Tibial artery (tissue), 4 donors: ENCODE measurements at regions not wholly inside any gene's neighbourhood (a gene's known extent, or its start where the extent isn't known, plus 50 kb on each side); places are given as distances from the start of the nearest gene placed in this dataset.

ENCODE experiments used
- DNase-seq, 2 donors: peaks; one replicate each; pipeline ENCODE4 v3.0.0-alpha.2; 2019
- H3K27ac ChIP-seq, 2 donors: fragments of 200-600 bp; sonication (generic) in 1 of 2; 1 replicate in 1 of 2; 2 replicates in 1 of 2; pipeline ENCODE4 v1.5.1; 2018 to 2019; ENCODE audit warnings: mild to moderate bottlenecking in 1 of 2
- H3K27me3 ChIP-seq, 2 donors: fragments of 200-600 bp; sonication (generic) in 1 of 2; one replicate each; pipeline versions ENCODE4 v1.5.1 to v1.6.0; 2016 to 2019
- H3K36me3 ChIP-seq, 3 donors: fragments of 200-600 bp; sonication (generic) in 2 of 3; one replicate each; pipeline ENCODE4 v1.5.1; 2016 to 2019; ENCODE audit warnings: mild to moderate bottlenecking in 2 of 3
- H3K4me1 ChIP-seq, 4 donors: fragments of 200-600 bp; sonication (generic) in 2 of 4; 1 replicate in 3 of 4; 2 replicates in 1 of 4; pipeline ENCODE4 v1.5.1; 2016 to 2019
- H3K4me3 ChIP-seq, 2 donors: fragments of 200-600 bp; sonication (generic) in 1 of 2; 1 replicate in 1 of 2; 2 replicates in 1 of 2; pipeline ENCODE4 v1.5.1; 2018 to 2019; ENCODE audit warnings: mild to moderate bottlenecking in 2 of 2
- H3K9me3 ChIP-seq, 3 donors: fragments of 200-600 bp; sonication (generic) in 1 of 3; one replicate each; pipeline ENCODE4 v1.5.1; 2016 to 2019
- intact Hi-C: fragments of 100-400 bp; cut with DNase I; formaldehyde crosslinking; loops from one replicate; pipeline ENCODE4 v1.15.0; 2023; ENCODE audit warnings: low total_unique reads
- TF ChIP-seq, protein P1 (sequence below), 2 experiments: fragments of 200-600 bp in 1 of 2; fragments of 450-650 bp in 1 of 2; IDR thresholded peaks; one replicate each; pipeline ENCODE4 v1.5.1; 2017 to 2019; ENCODE audit warnings: antibody characterized with exemption in 2 of 2, mild to moderate bottlenecking in 1 of 2, moderate library complexity in 1 of 2

DNA sequence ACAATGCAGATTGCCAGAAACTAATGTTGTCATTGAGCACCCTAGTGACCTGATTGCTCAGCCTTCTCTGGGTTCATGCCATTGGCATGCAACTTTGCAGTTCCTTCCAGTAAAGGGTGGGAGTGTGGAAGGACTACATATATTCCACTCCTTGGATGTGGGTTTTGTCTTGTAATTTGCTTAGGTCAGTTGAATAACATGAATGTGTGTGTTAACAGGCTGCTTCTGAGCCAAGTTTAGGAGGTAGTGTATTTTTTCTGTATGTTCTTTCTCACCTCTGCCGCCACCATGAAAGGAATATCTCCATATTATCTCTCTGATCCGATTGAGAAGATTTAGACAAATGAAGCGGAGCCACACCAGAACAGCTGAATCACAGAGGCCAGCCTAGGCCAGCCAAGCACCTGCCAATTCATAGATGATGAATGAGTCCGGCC is 1929.6 kb upstream of the CDH6 start:
- Histone ChIP-seq H3K4me3 (no peak overlapping the region), H3K36me3 (no peaks in the 10 kb centered on the region), H3K9me3 (no peaks in the 10 kb centered on the region), H3K4me1 (no peaks in the 10 kb centered on the region), H3K27me3 (no peaks in the 10 kb centered on the region), H3K27ac (no peak overlapping the region)
- TF ChIP-seq, protein P1, sequence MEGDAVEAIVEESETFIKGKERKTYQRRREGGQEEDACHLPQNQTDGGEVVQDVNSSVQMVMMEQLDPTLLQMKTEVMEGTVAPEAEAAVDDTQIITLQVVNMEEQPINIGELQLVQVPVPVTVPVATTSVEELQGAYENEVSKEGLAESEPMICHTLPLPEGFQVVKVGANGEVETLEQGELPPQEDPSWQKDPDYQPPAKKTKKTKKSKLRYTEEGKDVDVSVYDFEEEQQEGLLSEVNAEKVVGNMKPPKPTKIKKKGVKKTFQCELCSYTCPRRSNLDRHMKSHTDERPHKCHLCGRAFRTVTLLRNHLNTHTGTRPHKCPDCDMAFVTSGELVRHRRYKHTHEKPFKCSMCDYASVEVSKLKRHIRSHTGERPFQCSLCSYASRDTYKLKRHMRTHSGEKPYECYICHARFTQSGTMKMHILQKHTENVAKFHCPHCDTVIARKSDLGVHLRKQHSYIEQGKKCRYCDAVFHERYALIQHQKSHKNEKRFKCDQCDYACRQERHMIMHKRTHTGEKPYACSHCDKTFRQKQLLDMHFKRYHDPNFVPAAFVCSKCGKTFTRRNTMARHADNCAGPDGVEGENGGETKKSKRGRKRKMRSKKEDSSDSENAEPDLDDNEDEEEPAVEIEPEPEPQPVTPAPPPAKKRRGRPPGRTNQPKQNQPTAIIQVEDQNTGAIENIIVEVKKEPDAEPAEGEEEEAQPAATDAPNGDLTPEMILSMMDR (IDR thresholded peaks at IDR 0.05) = no peak
- no peak for DNase-seq
- intact Hi-C loops = no loop called here

DNA sequence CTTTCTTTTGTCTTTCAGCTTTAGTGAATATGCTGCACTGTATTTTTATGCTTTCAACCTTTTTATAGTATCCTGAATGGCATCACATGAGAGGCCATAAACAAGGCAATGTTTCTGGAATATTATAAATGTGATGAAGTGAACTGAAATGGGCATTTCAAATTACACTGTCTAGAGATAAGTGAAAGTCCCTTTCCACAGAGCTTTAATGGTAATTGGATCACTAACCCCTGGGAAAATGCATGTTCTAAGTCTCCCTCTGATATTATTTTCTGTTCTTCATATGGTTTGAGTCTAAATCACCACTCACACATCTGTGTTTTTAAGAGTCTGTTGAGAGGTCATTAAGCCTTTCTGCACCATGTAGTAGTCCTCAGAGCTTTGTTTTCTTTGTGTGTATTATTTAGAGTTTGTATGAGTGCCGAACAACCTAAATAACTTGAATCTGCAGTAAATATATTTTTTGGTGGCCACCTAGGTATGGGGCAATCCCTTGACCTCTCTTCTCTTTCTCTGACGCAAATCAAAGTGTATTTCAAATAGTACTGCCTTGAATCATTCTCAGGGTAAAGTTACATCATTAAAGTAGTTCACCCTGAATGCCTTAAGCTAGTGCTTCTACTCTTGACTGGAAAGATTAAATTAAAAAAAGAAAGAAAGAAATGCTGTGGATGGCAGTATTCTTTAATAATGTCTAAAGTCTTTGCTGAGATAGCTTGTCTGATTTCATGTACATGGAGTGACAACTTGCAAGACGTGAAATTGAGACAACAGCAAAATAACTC is 1931.0 kb upstream of the CDH6 start:
- Histone ChIP-seq H3K27me3 (no peaks in the 10 kb centered on the region), H3K4me3 (no peak overlapping the region), H3K9me3 (no peaks in the 10 kb centered on the region), H3K27ac (no peak overlapping the region), H3K36me3 (no peaks in the 10 kb centered on the region), H3K4me1 (no peaks in the 10 kb centered on the region)
- TF ChIP-seq, protein P1 (IDR thresholded peaks at IDR 0.05) = no peak
- intact Hi-C loops = no loop called here
- DNase-seq = no peak

DNA sequence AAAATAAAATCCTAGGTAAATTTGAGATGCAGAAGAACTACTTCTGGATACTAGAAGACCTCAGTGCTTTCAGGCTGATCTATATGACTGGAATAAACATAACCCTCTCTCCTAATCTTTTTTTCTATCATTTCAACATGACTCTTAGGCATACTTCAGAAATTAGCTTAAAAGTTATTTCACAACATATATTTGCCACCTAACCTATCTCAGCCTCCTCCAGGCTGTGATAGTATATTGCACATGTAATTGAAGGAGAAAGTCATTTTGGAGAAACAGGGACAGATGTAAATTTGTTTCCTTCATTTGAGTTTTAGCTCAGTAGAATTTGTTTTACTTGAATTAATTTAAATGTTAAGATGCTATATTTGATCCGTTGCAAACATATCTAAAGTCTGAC is 1932.3 kb upstream of the CDH6 start:
- Histone ChIP-seq H3K36me3 (no peaks in the 10 kb centered on the region), H3K4me1 (no peaks in the 10 kb centered on the region), H3K27ac (no peak overlapping the region), H3K27me3 (no peaks in the 10 kb centered on the region), H3K9me3 (no peaks in the 10 kb centered on the region), H3K4me3 (no peak overlapping the region)
- TF ChIP-seq, protein P1 (IDR thresholded peaks at IDR 0.05) = no peak
- DNase-seq = no peak
- intact Hi-C loops = no loop called here

DNA sequence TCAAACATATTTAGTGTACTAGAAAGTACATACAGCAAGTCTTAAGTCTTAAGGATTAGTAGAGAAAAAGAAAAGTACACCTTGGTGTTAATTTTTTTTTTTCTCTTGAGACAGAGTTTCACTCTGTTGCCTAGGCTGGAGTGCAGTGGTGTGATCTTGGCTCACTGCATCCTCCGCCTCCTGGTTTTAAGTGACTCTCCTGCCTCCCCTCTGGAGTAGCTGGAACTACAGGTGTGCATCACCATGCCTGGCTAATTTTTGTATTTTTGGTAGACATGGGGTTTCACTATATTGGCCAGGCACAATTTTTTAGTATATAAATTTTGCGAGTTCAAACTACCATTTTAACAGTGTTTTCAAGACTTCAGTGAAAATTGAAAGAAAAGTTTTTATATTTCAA is 1941.1 kb upstream of the CDH6 start:
- TF ChIP-seq, protein P1 (IDR thresholded peaks at IDR 0.05) = no peak
- Histone ChIP-seq H3K4me3 (no peak overlapping the region), H3K36me3 (no peaks in the 10 kb centered on the region), H3K9me3 (no peaks in the 10 kb centered on the region), H3K27ac (no peak overlapping the region), H3K27me3 (no peaks in the 10 kb centered on the region), H3K4me1 (no peaks in the 10 kb centered on the region)
- DNase-seq = no peak
- intact Hi-C loops = no loop called here

DNA sequence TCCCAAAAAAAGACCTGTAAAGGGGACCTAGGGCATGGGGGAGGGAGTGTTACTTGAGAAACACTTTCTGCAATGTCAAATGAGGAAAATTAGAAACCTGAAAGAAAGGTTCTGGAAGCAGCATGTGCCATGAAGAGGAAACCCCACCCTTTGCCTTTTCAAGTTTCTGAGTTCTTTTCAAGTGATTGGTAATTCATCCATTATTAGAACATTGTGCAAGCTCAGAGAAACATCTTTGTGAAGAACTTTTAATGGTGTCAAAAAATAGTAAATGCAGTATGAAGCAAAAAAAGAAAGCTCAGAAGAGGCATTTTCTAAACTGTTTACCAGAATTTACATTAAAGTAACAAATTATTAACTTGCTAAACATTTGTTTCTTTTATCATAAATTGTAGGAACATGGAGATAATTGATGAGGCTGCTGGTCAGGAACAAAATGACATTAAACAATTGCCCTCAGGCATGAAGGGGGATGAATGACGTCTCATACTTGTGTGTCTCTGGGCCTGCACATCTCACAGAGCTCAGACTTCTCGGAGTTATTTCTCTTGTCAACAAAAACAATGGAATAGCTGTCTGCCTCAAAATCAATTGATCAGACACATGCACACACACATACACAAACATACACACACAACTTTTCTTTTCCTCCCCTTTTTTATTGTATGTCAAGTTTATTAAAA is 1946.0 kb upstream of the CDH6 start:
- intact Hi-C loops = no loop called here
- Histone ChIP-seq H3K27me3 (no peaks in the 10 kb centered on the region), H3K36me3 (no peaks in the 10 kb centered on the region), H3K9me3 (no peaks in the 10 kb centered on the region), H3K4me3 (no peak overlapping the region), H3K4me1 (no peaks in the 10 kb centered on the region), H3K27ac (no peak overlapping the region)
- no peak for DNase-seq
- TF ChIP-seq, protein P1 (IDR thresholded peaks at IDR 0.05) = no peak
